H9 (cell line): ENCODE measurements at regions not wholly inside any gene's neighbourhood (a gene's known extent, or its start where the extent isn't known, plus 50 kb on each side); places are given as distances from the start of the nearest gene placed in this dataset.

Experiments used
- DNase-seq: peaks from one replicate; pipeline ENCODE4 v3.0.0-alpha.2; 2017
- H2AFZ ChIP-seq: one replicate; pipeline ENCODE4 v1.6.1; 2013; ENCODE audit warnings: mild to moderate bottlenecking, low read length, control low read depth, moderate library complexity
- H2AK5ac ChIP-seq: 2 replicates; pipeline ENCODE4 v1.6.1; 2013; ENCODE audit warnings: low read length, control low read depth, mixed read lengths; ENCODE audit not compliant: insufficient read length
- H2BK120ac ChIP-seq: one replicate; pipeline ENCODE4 v1.6.1; 2013; ENCODE audit warnings: low read depth, mild to moderate bottlenecking, low read length, control low read depth, inconsistent platforms; ENCODE audit not compliant: poor library complexity, severe bottlenecking
- H2BK12ac ChIP-seq: 2 replicates; pipeline ENCODE4 v1.6.1; 2013; ENCODE audit warnings: low read length, control low read depth, mixed read lengths, low read depth; ENCODE audit not compliant: insufficient read length
- H2BK15ac ChIP-seq: 2 replicates; pipeline ENCODE4 v1.6.1; 2013; ENCODE audit warnings: low read depth, low read length, control low read depth
- H2BK20ac ChIP-seq: one replicate; pipeline ENCODE4 v1.6.1; 2013; ENCODE audit warnings: low read depth, mild to moderate bottlenecking, low read length, control low read depth, inconsistent platforms; ENCODE audit not compliant: poor library complexity, severe bottlenecking
- H2BK5ac ChIP-seq: 2 replicates; pipeline ENCODE4 v1.6.1; 2013; ENCODE audit warnings: low read length, control low read depth, mixed read lengths; ENCODE audit not compliant: insufficient read length
- H3K14ac ChIP-seq: 2 replicates; pipeline ENCODE4 v1.6.1; 2013; ENCODE audit warnings: low read length, control low read depth; ENCODE audit not compliant: insufficient read depth
- H3K18ac ChIP-seq: 2 replicates; pipeline ENCODE4 v1.6.1; 2013; ENCODE audit warnings: low read depth, mild to moderate bottlenecking, mixed read lengths, low read length, control low read depth; ENCODE audit not compliant: insufficient read length
- H3K23ac ChIP-seq: 2 replicates; pipeline ENCODE4 v1.6.1; 2013; ENCODE audit warnings: low read length, control low read depth, mixed read lengths, low read depth; ENCODE audit not compliant: insufficient read length
- H3K23me2 ChIP-seq: 2 replicates; pipeline ENCODE4 v1.6.1; 2013; ENCODE audit warnings: low read depth, mild to moderate bottlenecking, mixed read lengths, low read length, control low read depth; ENCODE audit not compliant: insufficient read length, poor library complexity, severe bottlenecking
- H3K27ac ChIP-seq: 2 replicates; pipeline ENCODE4 v1.5.1; 2013; ENCODE audit warnings: low read length, control low read depth, mixed read lengths, low read depth; ENCODE audit not compliant: insufficient read length
- H3K27me3 ChIP-seq: 2 replicates; pipeline ENCODE4 v1.6.1; 2013; ENCODE audit warnings: low read length, control low read depth, inconsistent platforms; ENCODE audit not compliant: insufficient read depth
- H3K4ac ChIP-seq: 2 replicates; pipeline ENCODE4 v1.6.1; 2013; ENCODE audit warnings: low read depth, mild to moderate bottlenecking, control low read depth, inconsistent platforms, low read length, moderate library complexity
- H3K4me1 ChIP-seq: 2 replicates; pipeline ENCODE4 v1.6.1; 2013; ENCODE audit warnings: low read length, control low read depth, inconsistent platforms; ENCODE audit not compliant: insufficient read depth
- H3K4me2 ChIP-seq: 2 replicates; pipeline ENCODE4 v1.6.1; 2013; ENCODE audit warnings: low read length, control low read depth, mixed read lengths; ENCODE audit not compliant: insufficient read length, insufficient read depth
- H3K56ac ChIP-seq: 2 replicates; pipeline ENCODE4 v1.6.1; 2013; ENCODE audit warnings: low read depth, mild to moderate bottlenecking, mixed read lengths, low read length, control low read depth; ENCODE audit not compliant: insufficient read length
- H3K79me1 ChIP-seq: 2 replicates; pipeline ENCODE4 v1.6.1; 2013; ENCODE audit warnings: low read depth, mild to moderate bottlenecking, moderate library complexity, low read length, control low read depth, inconsistent platforms; ENCODE audit not compliant: insufficient read depth, poor library complexity, severe bottlenecking
- H3K79me2 ChIP-seq: 2 replicates; pipeline ENCODE4 v1.6.1; 2013; ENCODE audit warnings: low read length, control low read depth, inconsistent platforms; ENCODE audit not compliant: insufficient read depth
- H3K9ac ChIP-seq: 2 replicates; pipeline ENCODE4 v1.6.1; 2013; ENCODE audit warnings: low read length, control low read depth, mixed read lengths; ENCODE audit not compliant: insufficient read length; ENCODE audit errors: extremely low read depth
- H3K9me3 ChIP-seq: one replicate; pipeline ENCODE4 v1.6.1; 2013; ENCODE audit warnings: low read depth, low read length, inconsistent platforms; ENCODE audit not compliant: control insufficient read depth
- H3T11ph ChIP-seq: one replicate; pipeline ENCODE4 v1.6.1; 2013; ENCODE audit warnings: mild to moderate bottlenecking, low read length, control low read depth, inconsistent platforms
- H4K20me1 ChIP-seq: one replicate; pipeline ENCODE4 v1.6.1; 2013; ENCODE audit not compliant: control insufficient read depth, insufficient read length, insufficient read depth
- H4K5ac ChIP-seq: 2 replicates; pipeline ENCODE4 v1.6.1; 2013; ENCODE audit warnings: low read depth, mild to moderate bottlenecking, mixed read lengths, low read length, control low read depth; ENCODE audit not compliant: insufficient read length
- H4K8ac ChIP-seq: replicated peaks from 2 replicates; pipeline ENCODE4 v1.6.1; 2013; ENCODE audit warnings: low read length, control low read depth, mixed read lengths, low read depth; ENCODE audit not compliant: insufficient read length
- H4K91ac ChIP-seq: 2 replicates; pipeline ENCODE4 v1.6.1; 2013; ENCODE audit warnings: low read depth, mild to moderate bottlenecking, moderate library complexity, mixed read lengths, low read length, control low read depth; ENCODE audit not compliant: insufficient read length
- H3K27ac Mint-ChIP-seq, 3 experiments: 2 replicates in 2 of 3; 3 replicates in 1 of 3; pipeline ENCODE4 v1.8.0; 2020 to 2021; ENCODE audit warnings: mixed read lengths in 3 of 3, mild to moderate bottlenecking in 1 of 3, moderate library complexity in 1 of 3
- H3K27me3 Mint-ChIP-seq: 2 replicates; pipeline ENCODE4 v1.8.0; 2021; ENCODE audit warnings: low read depth, mild to moderate bottlenecking, moderate library complexity, mixed read lengths
- H3K36me3 Mint-ChIP-seq, 3 experiments: 2 replicates in 2 of 3; 3 replicates in 1 of 3; pipeline ENCODE4 v1.8.0; 2020 to 2021; ENCODE audit warnings: low read depth in 3 of 3, mixed read lengths in 3 of 3; ENCODE audit not compliant: insufficient read depth in 1 of 3
- H3K4me1 Mint-ChIP-seq, 2 experiments: 2 replicates each; pipeline ENCODE4 v1.8.0; 2020; ENCODE audit warnings: mixed read lengths in 2 of 2
- H3K4me3 Mint-ChIP-seq, 2 experiments: 2 replicates in 1 of 2; 3 replicates in 1 of 2; pipeline ENCODE4 v1.8.0; 2020 to 2021; ENCODE audit warnings: mild to moderate bottlenecking in 2 of 2, mixed read lengths in 2 of 2, moderate library complexity in 1 of 2
- H3K9me3 Mint-ChIP-seq, 2 experiments: 2 replicates in 1 of 2; 3 replicates in 1 of 2; pipeline ENCODE4 v1.8.0; 2020; ENCODE audit warnings: mild to moderate bottlenecking in 2 of 2, mixed read lengths in 2 of 2, moderate library complexity in 1 of 2
- WGBS: extraction: QIAGEN DNeasy Blood & Tissue Kit; methylation state at CpG from one replicate; pipeline ENCODE4 v1.1.7; 2013; ENCODE audit warnings: missing lambda C conversion rate, low lambda C conversion rate, mixed read lengths; ENCODE audit not compliant: insufficient read length; ENCODE audit errors: extremely low coverage; 5-methylcytosine and 5-hydroxymethylcytosine counted together
- TF ChIP-seq, protein P1 (sequence below): fragments of 200-600 bp; sonication (generic); conservative IDR thresholded peaks from 3 replicates; pipeline ENCODE4 v1.8.0; 2021; ENCODE audit warnings: antibody characterized with exemption, mild to moderate bottlenecking

GRCh38 chr6:98593676-98594075 is 240.7 kb upstream of the POU3F2 start:
- no peak overlapping the region for H3K27ac ChIP-seq
- no peak overlapping the region for H2BK12ac ChIP-seq
- WGBS, result no CpG with 5 or more reads among the region's 2 CpGs
- peaks cover 4% of the 10 kb centered on the region for H3K4me1 ChIP-seq
- no peak overlapping the region for H2BK15ac ChIP-seq
- TF ChIP-seq, protein P1, sequence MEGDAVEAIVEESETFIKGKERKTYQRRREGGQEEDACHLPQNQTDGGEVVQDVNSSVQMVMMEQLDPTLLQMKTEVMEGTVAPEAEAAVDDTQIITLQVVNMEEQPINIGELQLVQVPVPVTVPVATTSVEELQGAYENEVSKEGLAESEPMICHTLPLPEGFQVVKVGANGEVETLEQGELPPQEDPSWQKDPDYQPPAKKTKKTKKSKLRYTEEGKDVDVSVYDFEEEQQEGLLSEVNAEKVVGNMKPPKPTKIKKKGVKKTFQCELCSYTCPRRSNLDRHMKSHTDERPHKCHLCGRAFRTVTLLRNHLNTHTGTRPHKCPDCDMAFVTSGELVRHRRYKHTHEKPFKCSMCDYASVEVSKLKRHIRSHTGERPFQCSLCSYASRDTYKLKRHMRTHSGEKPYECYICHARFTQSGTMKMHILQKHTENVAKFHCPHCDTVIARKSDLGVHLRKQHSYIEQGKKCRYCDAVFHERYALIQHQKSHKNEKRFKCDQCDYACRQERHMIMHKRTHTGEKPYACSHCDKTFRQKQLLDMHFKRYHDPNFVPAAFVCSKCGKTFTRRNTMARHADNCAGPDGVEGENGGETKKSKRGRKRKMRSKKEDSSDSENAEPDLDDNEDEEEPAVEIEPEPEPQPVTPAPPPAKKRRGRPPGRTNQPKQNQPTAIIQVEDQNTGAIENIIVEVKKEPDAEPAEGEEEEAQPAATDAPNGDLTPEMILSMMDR, result no peak
- H3K27me3 ChIP-seq, result no peaks in the 10 kb centered on the region
- Mint-ChIP-seq H3K27me3 (no peaks in the 10 kb centered on the region), H3K4me1 (peaks cover 8 to 10% of the 10 kb centered on the region in 2 experiments), H3K9me3 (no peaks in the 10 kb centered on the region), H3K27ac (no peak overlapping the region), H3K36me3 (no peaks in the 10 kb centered on the region), H3K4me3 (no peak overlapping the region)
- H3K18ac ChIP-seq, result no peak overlapping the region
- H3K4ac ChIP-seq, result no peak overlapping the region
- no peak overlapping the region for H2BK5ac ChIP-seq
- no peaks in the 10 kb centered on the region for H3K9me3 ChIP-seq
- no peak overlapping the region for H3K9ac ChIP-seq
- no peak overlapping the region for H4K91ac ChIP-seq
- no peak overlapping the region for H2AK5ac ChIP-seq
- no peak overlapping the region for H3T11ph ChIP-seq
- no peak overlapping the region for H3K23ac ChIP-seq
- no peaks in the 10 kb centered on the region for H3K79me2 ChIP-seq
- no peak overlapping the region for H2BK120ac ChIP-seq
- H2BK20ac ChIP-seq, result no peak overlapping the region
- H4K8ac ChIP-seq, result no peak overlapping the region
- H4K5ac ChIP-seq, result no peak overlapping the region
- H3K23me2 ChIP-seq, result no peaks in the 10 kb centered on the region
- no peaks in the 10 kb centered on the region for H4K20me1 ChIP-seq
- no peak for DNase-seq
- H3K79me1 ChIP-seq, result no peaks in the 10 kb centered on the region
- H3K4me2 ChIP-seq, result no peak overlapping the region
- no peak overlapping the region for H3K14ac ChIP-seq
- H2AFZ ChIP-seq, result no peak overlapping the region
- no peak overlapping the region for H3K56ac ChIP-seq
